Hematopoietic multipotent progenitor cell treated with erythropoietin and hydrocortisone succinate and interleukin-3 and kit ligand, for 17 days (in vitro differentiated cells): ENCODE measurements at regions not wholly inside any gene's neighbourhood (a gene's known extent, or its start where the extent isn't known, plus 50 kb on each side); places are given as distances from the start of the nearest gene placed in this dataset.
"Not testable (repeated sequence)": the region's sequence is repeated elsewhere in the genome, so short reads cannot be mapped to it uniquely, and the experiment has no call there.

ENCODE experiments used
- DNase-seq: peaks from one replicate; pipeline ENCODE4 v3.0.0-alpha.2; 2015; ENCODE audit warnings: low spot score

DNA sequence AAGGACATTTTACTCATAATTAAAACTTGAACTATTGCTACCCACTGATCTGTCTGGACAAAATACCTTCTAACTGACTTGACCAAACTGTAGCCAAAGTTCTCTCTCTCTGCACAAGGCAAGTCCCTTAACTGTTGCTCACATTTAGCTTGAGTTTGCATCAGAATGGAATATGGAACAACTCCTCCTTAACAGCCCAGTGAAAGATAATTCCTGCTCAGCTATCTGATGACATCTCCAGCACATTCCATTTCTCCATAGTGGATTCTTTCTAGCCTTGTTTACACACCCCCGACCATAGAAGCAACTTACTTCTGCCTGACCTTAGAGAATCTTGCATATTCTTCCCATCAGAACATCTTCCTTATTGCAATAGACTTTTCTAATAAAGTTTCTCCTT lies 317.2 kb upstream of the CDH2 start:
- no peak for DNase-seq

DNA sequence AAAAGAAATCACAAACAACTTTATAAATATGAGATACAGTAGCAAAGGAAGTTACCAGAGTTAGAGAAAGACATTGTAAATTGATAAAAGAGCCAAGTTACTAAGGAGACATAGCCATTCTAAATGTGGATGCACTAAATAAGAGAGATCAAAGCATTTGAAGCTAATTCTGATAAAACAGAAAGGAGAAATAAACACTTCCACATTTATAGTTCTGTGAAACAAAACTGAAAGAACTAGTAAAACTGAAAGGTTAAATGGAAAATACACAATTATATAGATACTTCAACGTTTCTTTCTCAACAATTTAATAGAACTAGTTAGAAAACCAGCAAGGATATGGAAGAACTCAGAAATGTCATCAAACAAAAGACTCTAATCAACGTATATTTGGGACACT lies 309.0 kb upstream of the CDH2 start:
- no peak for DNase-seq

- DNase-seq = no peak
These were observed 308.4 kb upstream of the CDH2 start for GRCh38 chr18:28485210-28485801.

- no peak for DNase-seq
These were observed 301.6 kb upstream of the CDH2 start for GRCh38 chr18:28478531-28478930.

- no peak for DNase-seq
These were observed 299.4 kb upstream of the CDH2 start for GRCh38 chr18:28476302-28476701.

GRCh38 chr18:28469946-28470345 lies 293.0 kb upstream of the CDH2 start:
- DNase-seq = no peak

GRCh38 chr18:28468901-28469300 lies 292.0 kb upstream of the CDH2 start:
- DNase-seq = no peak

- no peak for DNase-seq
These were observed 289.3 kb upstream of the CDH2 start for GRCh38 chr18:28466204-28466603.

DNA sequence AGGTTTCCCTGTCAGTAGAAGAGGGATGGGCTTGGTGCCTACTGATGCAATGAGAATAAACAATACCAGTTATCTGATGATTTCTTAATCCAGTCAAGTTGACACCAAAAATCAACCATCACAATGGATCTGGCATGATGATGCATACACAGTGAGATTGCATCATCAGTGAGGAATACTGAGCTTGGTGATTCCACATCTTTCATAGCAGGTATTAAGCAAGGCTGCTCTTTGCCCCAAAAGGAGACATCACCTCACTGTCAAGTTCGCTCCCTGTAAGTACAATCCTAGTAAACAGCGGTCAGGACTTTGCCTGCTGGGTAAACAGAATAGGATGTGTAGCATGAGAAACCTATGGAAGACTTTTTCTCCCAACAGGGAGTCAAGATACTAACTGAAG lies 282.7 kb upstream of the CDH2 start:
- DNase-seq = no peak

DNA sequence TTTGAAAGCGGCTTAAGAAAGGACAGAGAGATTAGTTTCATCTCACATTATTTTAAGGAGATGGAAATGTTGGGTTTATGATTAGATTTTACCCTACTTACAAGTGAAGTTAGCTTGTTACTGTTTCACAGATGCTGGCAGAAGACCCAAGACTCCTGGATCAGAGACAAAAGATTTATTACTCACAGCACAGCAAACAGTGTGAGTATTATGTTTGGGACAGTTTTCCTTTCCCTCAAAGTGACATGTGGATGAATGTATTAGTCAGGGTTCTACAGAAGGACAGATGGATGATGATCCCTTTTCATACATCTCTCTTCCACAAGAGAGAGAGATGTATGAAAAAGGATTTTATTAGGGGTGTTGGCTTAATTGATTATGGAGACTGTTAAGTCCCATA lies 281.8 kb upstream of the CDH2 start:
- no peak for DNase-seq

- no peak for DNase-seq
These were observed 280.9 kb upstream of the CDH2 start for GRCh38 chr18:28457784-28458183.

- no peak for DNase-seq
These were observed 279.0 kb upstream of the CDH2 start for GRCh38 chr18:28455971-28456370.

GRCh38 chr18:28439870-28440269 lies 262.9 kb upstream of the CDH2 start:
- no peak for DNase-seq

- no peak for DNase-seq
These were observed 261.5 kb upstream of the CDH2 start for GRCh38 chr18:28438381-28438780.

DNA sequence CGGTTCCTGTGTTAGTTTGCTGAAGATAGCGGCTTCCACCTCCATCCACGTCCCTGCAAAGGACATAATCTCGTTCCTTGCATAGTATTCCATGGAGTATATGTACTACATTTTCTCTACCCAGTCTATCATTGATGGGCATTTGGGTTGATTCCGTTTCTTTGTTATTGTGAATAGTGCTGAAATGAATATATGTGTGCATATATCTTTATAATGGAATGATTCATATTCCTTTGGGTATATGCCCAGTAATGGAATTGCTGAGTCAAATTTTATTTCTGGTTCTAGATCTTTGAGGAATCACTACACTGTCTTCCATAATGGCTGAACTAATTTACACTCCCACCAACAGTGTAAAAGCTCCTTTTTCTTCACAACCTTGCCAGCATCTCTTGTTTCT lies 255.4 kb upstream of the CDH2 start:
- DNase-seq = no peak

DNA sequence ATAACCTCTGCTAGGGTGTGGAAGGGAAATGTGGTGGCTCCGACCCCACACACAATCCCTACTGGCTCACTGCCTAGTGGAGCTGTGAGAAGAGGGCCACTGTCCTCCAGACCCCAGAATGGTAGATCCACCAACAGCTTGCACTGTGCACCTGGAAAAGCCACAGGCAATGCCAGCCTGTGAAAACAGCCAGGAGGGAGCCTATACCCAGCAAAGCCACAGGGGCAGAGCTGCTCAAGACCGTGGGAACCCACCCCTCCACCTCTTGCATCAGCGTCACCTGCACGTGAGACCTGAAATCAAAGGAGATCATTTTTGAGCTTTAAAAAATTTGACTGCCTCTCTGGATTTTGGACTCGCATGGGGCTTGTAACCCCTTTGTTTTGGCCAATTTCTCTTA lies 249.0 kb upstream of the CDH2 start:
- DNase-seq = no peak

- no peak for DNase-seq
These were observed 245.6 kb upstream of the CDH2 start for GRCh38 chr18:28422577-28422976.

- not testable (repeated sequence) for DNase-seq
These were observed 245.0 kb upstream of the CDH2 start for GRCh38 chr18:28421950-28422349.

- no peak for DNase-seq
These were observed 235.6 kb upstream of the CDH2 start for GRCh38 chr18:28412521-28412920.

DNA sequence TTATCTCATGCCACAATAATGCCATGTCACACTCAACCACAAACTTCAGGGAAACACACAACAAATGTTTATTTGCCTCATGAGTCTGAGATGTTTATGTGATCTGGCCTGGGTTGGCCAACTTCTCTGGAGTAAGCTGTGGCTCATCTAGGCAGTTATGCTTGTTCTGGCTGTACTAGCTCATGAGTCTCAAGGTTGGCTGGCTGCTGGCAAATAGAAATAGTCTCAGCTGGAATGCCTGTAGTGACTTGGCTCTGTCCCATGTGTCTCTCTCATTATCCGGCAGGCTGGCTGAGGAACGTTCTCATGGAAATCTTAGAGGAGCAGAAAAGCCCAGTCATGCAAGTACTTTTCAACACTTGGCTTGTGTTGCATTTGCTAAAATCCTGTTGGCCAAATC lies 234.9 kb upstream of the CDH2 start:
- DNase-seq = no peak

DNA sequence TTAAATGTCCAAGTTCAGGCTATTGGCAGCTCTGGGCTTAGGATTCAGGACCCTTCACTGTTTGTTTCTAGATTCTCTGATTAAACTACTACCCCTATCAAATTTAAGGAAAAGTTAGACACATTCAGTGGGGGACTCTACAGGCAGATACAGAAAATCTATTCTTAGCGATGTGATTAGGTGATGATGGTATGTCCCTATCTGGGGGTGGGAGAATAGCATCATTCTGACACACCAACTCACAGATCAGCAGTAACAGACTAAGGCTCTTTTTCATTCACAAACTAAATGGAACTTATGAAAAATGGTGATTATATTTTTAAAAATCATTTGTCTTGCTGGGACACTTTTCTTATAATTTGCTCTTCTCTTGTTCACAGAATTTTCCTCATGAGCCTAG lies 232.9 kb upstream of the CDH2 start:
- DNase-seq = no peak

DNA sequence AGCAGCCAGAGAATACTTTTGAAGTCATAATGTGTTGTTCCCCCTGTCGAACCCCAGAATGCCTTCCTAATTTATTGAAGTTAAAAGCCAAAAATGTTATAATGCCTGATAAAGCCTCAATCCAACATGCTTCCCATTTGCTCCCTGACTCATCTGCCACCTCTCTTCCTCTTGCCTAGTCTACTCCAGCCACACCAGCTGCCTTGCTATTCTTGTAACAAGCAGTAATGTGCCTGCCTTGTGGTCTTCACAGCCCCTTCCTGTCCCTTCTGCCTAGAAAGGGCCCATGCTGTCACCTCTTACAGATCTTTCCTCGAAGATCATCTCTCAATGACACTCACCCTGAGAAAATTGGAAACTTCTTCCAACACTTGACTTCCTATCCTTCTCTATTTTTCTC lies 231.6 kb upstream of the CDH2 start:
- DNase-seq = no peak

DNA sequence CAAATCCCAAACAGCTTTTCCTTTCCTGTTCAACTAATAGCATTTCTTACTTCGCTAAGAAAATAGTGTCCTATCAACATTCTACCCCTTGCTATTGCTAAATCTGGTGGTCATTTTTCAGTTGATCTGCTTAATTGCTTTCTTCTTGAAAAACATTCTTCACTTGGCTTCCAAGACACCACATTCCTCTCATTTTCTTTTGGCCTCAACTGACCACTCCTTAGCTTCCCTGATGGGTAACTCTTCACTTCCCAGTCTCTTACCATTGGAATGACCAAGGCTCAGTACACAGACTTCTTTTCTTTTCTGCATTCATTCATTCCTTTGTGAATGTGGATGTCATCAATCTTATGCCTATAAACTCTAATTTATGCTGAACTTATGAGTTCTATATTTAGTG lies 230.8 kb upstream of the CDH2 start:
- no peak for DNase-seq

GRCh38 chr18:28406533-28406932 lies 229.6 kb upstream of the CDH2 start:
- DNase-seq = no peak

DNA sequence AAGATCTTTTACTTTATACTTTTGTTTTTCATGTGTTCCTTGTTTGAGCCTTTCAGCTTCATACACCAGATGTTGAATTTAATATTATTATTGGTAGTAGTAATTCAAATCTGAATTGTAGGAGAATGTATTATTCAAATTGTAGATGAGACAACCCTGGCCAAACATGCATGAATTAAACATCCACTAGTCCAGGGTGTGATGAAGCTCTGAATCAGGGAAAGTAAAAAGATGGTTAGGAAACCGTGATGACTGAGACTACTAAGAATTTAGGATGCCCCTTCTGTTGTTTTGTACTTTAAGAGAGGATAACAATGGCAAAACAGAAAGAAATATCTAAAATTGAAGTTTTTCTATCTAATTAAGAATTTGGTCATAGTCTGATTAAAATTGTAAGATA lies 227.8 kb upstream of the CDH2 start:
- no peak for DNase-seq
